Ovary (tissue), 3 donors: ENCODE measurements at regions not wholly inside any gene's neighbourhood (a gene's known extent, or its start where the extent isn't known, plus 50 kb on each side); places are given as distances from the start of the nearest gene placed in this dataset.

Experiments
- EP300 ChIP-seq: sonication (generic); formaldehyde crosslinking; IDR thresholded peaks from one replicate; pipeline ENCODE4 v1.6.1; 2017; ENCODE audit warnings: antibody characterized with exemption
- POLR2A ChIP-seq: fragments of 450-650 bp; IDR thresholded peaks from one replicate; pipeline ENCODE4 v1.6.1; 2017; ENCODE audit warnings: antibody characterized with exemption, mild to moderate bottlenecking, moderate library complexity
- TF ChIP-seq, protein P1 (sequence below), 3 donors: fragments of 450-650 bp in 2 of 3; fragments of 200-600 bp in 1 of 3; IDR thresholded peaks; one replicate each; pipeline versions ENCODE4 v1.5.1 to v1.8.0; 2016 to 2022; ENCODE audit warnings: antibody characterized with exemption in 3 of 3, mild to moderate bottlenecking in 1 of 3
- donor health status: DM: no; HTN: no; CAD: no.

DNA sequence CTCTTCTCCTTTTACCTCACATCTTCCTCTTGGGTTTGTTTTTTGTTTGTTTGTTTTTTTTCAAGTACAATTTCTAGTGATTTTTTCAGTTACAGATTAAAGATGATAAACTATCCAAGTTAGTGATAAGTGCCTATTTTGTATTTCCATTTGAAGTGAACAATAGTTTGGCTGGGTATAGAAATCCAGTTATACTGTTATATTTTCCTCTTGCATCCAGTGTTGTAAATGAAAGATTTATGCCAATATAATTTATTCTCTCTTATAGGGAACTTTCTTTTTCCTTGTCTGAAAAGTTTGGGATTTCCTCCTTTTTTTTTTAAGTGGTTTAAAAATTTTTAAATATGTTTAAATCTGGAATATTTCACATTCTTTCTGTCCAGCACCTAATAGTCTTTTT, 169.4 kb downstream of the CPEB2 start:
- TF ChIP-seq, protein P1, sequence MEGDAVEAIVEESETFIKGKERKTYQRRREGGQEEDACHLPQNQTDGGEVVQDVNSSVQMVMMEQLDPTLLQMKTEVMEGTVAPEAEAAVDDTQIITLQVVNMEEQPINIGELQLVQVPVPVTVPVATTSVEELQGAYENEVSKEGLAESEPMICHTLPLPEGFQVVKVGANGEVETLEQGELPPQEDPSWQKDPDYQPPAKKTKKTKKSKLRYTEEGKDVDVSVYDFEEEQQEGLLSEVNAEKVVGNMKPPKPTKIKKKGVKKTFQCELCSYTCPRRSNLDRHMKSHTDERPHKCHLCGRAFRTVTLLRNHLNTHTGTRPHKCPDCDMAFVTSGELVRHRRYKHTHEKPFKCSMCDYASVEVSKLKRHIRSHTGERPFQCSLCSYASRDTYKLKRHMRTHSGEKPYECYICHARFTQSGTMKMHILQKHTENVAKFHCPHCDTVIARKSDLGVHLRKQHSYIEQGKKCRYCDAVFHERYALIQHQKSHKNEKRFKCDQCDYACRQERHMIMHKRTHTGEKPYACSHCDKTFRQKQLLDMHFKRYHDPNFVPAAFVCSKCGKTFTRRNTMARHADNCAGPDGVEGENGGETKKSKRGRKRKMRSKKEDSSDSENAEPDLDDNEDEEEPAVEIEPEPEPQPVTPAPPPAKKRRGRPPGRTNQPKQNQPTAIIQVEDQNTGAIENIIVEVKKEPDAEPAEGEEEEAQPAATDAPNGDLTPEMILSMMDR (IDR thresholded peaks at IDR 0.05): no peak
- no peak for TF ChIP-seq POLR2A
- no peak for TF ChIP-seq EP300
